ENCODE measurements at regions not wholly inside any gene's neighbourhood (a gene's known extent, or its start where the extent isn't known, plus 50 kb on each side); places are given as distances from the start of the nearest gene placed in this dataset.

- DNase-seq: no peak
Observed at GRCh38 chr7:55624813-55625212, 52.5 kb upstream of the VOPP1 start.

GRCh38 chr7:55623617-55624016, 51.3 kb upstream of the VOPP1 start:
- DNase-seq: no peak

- no peak for DNase-seq
Observed at GRCh38 chr7:55622241-55622640, 49.9 kb upstream of the VOPP1 start.

Data from activated naive CD4-positive, alpha-beta T cell treated with Interleukin-2 at 50 U/mL for 16 hours (primary cell).